ENCODE measurements at regions not wholly inside any gene's neighbourhood (a gene's known extent, or its start where the extent isn't known, plus 50 kb on each side); places are given as distances from the start of the nearest gene placed in this dataset.

GRCh38 chr21:19237608-19238007, 834.0 kb upstream of the TMPRSS15 start:
- TF ChIP-seq CTCF (IDR thresholded peaks at IDR 0.05 in 8 of 11, conservative IDR thresholded peaks at IDR 0.05 in 3 of 11) (no peak), POLR2A (IDR thresholded peaks at IDR 0.05) (no peak)
